Sigmoid colon (tissue), 4 donors: ENCODE measurements at regions not wholly inside any gene's neighbourhood (a gene's known extent, or its start where the extent isn't known, plus 50 kb on each side); places are given as distances from the start of the nearest gene placed in this dataset.

Experiments
- CTCF ChIP-seq, 4 experiments: fragments of 450-650 bp in 3 of 4; fragments of 200-600 bp in 1 of 4; IDR thresholded peaks; one replicate each; pipeline ENCODE4 v1.5.1; 2016 to 2019; ENCODE audit warnings: antibody characterized with exemption in 4 of 4, mild to moderate bottlenecking in 3 of 4, moderate library complexity in 2 of 4
- POLR2AphosphoS5 ChIP-seq, 4 donors: sonication (generic); formaldehyde crosslinking; IDR thresholded peaks; one replicate each; pipeline ENCODE4 v1.6.1; 2017; ENCODE audit warnings: antibody characterized with exemption in 4 of 4

GRCh38 chr9:96122751-96123150 lies 179.2 kb downstream of the HSD17B3 start:
- TF ChIP-seq CTCF (IDR thresholded peaks at IDR 0.05) = no peak
- TF ChIP-seq POLR2AphosphoS5 (IDR thresholded peaks at IDR 0.05) = no peak
